ENCODE measurements at regions not wholly inside any gene's neighbourhood (a gene's known extent, or its start where the extent isn't known, plus 50 kb on each side); places are given as distances from the start of the nearest gene placed in this dataset.

DNA sequence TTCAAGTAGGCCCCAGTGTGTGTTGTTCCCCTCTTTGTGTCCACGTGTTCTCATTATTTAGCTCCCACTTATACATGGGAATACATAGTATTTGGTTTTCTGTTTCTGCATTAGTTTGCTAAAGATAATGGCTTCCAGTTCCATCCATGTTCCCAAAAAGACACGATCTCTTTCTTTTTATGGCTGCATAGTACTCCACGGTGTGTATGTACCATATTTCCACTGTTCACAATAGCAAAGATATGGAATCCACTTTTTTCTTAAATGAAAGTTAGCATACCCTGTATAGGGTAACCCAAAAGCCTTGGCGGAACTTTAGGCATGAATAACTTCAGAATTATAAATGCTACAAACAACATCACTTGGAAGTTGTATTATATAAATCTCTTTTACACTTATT is 83.4 kb upstream of the NDUFV2 start:
- TF ChIP-seq POLR2AphosphoS5 (IDR thresholded peaks at IDR 0.05; ENCODE audit: low read depth, low read length), result no peak
- no peak for TF ChIP-seq POLR2A (IDR thresholded peaks at IDR 0.05; ENCODE audit: low read depth, low read length)
- no peak for TF ChIP-seq POU2F2 (IDR thresholded peaks at IDR 0.05; ENCODE audit: low read depth, low read length)
- TF ChIP-seq TAF1 (IDR thresholded peaks at IDR 0.05; ENCODE audit: low read depth, low read length), result no peak
- no peak for TF ChIP-seq SPI1 (IDR thresholded peaks at IDR 0.05; ENCODE audit: low read depth, low read length)
- TF ChIP-seq PAX5 (IDR thresholded peaks at IDR 0.05; ENCODE audit: insufficient read depth, low read length, severe bottlenecking), result no peak
